GM19438 (cell line): ENCODE measurements at regions not wholly inside any gene's neighbourhood (a gene's known extent, or its start where the extent isn't known, plus 50 kb on each side); places are given as distances from the start of the nearest gene placed in this dataset.

Source experiments
- ATAC-seq: cut with Tn5 transposase; IDR thresholded peaks from one replicate; pipeline ENCODE4 v1.9.1; 2021; ENCODE audit warnings: low read depth; ENCODE audit not compliant: unreplicated experiment

- ATAC-seq, result no peak
Measured at GRCh38 chr4:59222221-59222620, 1977.9 kb upstream of the ADGRL3 start.

- no peak for ATAC-seq
Measured at GRCh38 chr4:59223292-59223941, 1976.7 kb upstream of the ADGRL3 start.

GRCh38 chr4:59238212-59238611 lies 1961.9 kb upstream of the ADGRL3 start:
- no peak for ATAC-seq

- ATAC-seq, result no peak
Measured at GRCh38 chr4:59240011-59240410, 1960.1 kb upstream of the ADGRL3 start.

- ATAC-seq, result no peak
Measured at GRCh38 chr4:59243038-59243437, 1957.1 kb upstream of the ADGRL3 start.

- no peak for ATAC-seq
Measured at GRCh38 chr4:59247032-59247431, 1953.1 kb upstream of the ADGRL3 start.

- ATAC-seq, result no peak
Measured at GRCh38 chr4:59248313-59248712, 1951.8 kb upstream of the ADGRL3 start.

- ATAC-seq, result no peak
Measured at GRCh38 chr4:59249110-59249509, 1951.0 kb upstream of the ADGRL3 start.

- ATAC-seq, result no peak
Measured at GRCh38 chr4:59258002-59258401, 1942.1 kb upstream of the ADGRL3 start.

- no peak for ATAC-seq
Measured at GRCh38 chr4:59307609-59308008, 1892.5 kb upstream of the ADGRL3 start.

GRCh38 chr4:59314637-59315036 lies 1885.5 kb upstream of the ADGRL3 start:
- no peak for ATAC-seq

- ATAC-seq, result no peak
Measured at GRCh38 chr4:59339631-59340030, 1860.5 kb upstream of the ADGRL3 start.

GRCh38 chr4:59341506-59341905 lies 1858.6 kb upstream of the ADGRL3 start:
- no peak for ATAC-seq

GRCh38 chr4:59348949-59349348 lies 1851.2 kb upstream of the ADGRL3 start:
- ATAC-seq, result no peak

- no peak for ATAC-seq
Measured at GRCh38 chr4:59369229-59369628, 1830.9 kb upstream of the ADGRL3 start.

- no peak for ATAC-seq
Measured at GRCh38 chr4:59374416-59374815, 1825.7 kb upstream of the ADGRL3 start.

GRCh38 chr4:59380841-59381366 lies 1819.2 kb upstream of the ADGRL3 start:
- ATAC-seq, result no peak

GRCh38 chr4:59381591-59381990 lies 1818.5 kb upstream of the ADGRL3 start:
- ATAC-seq, result no peak

GRCh38 chr4:59387759-59388758 lies 1812.1 kb upstream of the ADGRL3 start:
- ATAC-seq, result no peak

GRCh38 chr4:59393780-59394179 lies 1806.3 kb upstream of the ADGRL3 start:
- no peak for ATAC-seq

- ATAC-seq, result no peak
Measured at GRCh38 chr4:59400334-59400733, 1799.8 kb upstream of the ADGRL3 start.
